ENCODE measurements at regions not wholly inside any gene's neighbourhood (a gene's known extent, or its start where the extent isn't known, plus 50 kb on each side); places are given as distances from the start of the nearest gene placed in this dataset.

GRCh38 chr15:38625886-38626285, 61.3 kb upstream of the RASGRP1 start:
- TF ChIP-seq JUND (IDR thresholded peaks at IDR 0.05; ENCODE audit: low read length): no peak
- no peak for TF ChIP-seq CTCF (IDR thresholded peaks at IDR 0.05; ENCODE audit: control extremely low read depth in 1 of 3, insufficient read depth in 1 of 3, low read depth in 1 of 3, low read length in 3 of 3)
- TF ChIP-seq EP300 (IDR thresholded peaks at IDR 0.05; ENCODE audit: borderline replicate concordance in 1 of 2, low read depth in 2 of 2, low read length in 2 of 2): no peak
- TF ChIP-seq MAFK (IDR thresholded peaks at IDR 0.05; ENCODE audit: low read depth, low read length): no peak
- TF ChIP-seq CHD7 (IDR thresholded peaks at IDR 0.05; ENCODE audit: insufficient replicate concordance, low read length): no peak
- TF ChIP-seq POLR2A (IDR thresholded peaks at IDR 0.05; ENCODE audit: control extremely low read depth in 1 of 2, low read depth in 2 of 2, low read length in 2 of 2): no peak
- no peak for TF ChIP-seq MAX (IDR thresholded peaks at IDR 0.05)
- TF ChIP-seq JUN (IDR thresholded peaks at IDR 0.05; ENCODE audit: low read depth, low read length): no peak
- no peak for TF ChIP-seq SIN3A (conservative IDR thresholded peaks at IDR 0.05 in 1 of 2, IDR thresholded peaks at IDR 0.05 in 1 of 2; ENCODE audit: low read depth in 1 of 2, low read length in 2 of 2)
- TF ChIP-seq PHF8 (conservative IDR thresholded peaks at IDR 0.05; ENCODE audit: low read depth, low read length): no peak
- no peak for TF ChIP-seq POLR2AphosphoS5 (IDR thresholded peaks at IDR 0.05; ENCODE audit: low read depth, low read length)
- no peak for TF ChIP-seq SP1 (IDR thresholded peaks at IDR 0.05; ENCODE audit: low read depth, low read length)
